KOPT-K1 (cell line): ENCODE measurements at regions not wholly inside any gene's neighbourhood (a gene's known extent, or its start where the extent isn't known, plus 50 kb on each side); places are given as distances from the start of the nearest gene placed in this dataset.

Source experiments
- H3K27ac ChIP-seq: fragments of 200-600 bp; sonication (generic); 2 replicates; pipeline ENCODE4 v1.5.1; 2016; ENCODE audit warnings: antibody characterized with exemption, mild to moderate bottlenecking, low read depth, low read length; ENCODE audit not compliant: poor library complexity, severe bottlenecking
- H3K36me3 ChIP-seq: fragments of 200-600 bp; sonication (generic); 2 replicates; pipeline ENCODE4 v1.5.1; 2017; ENCODE audit warnings: antibody characterized with exemption, mild to moderate bottlenecking, low read length, moderate library complexity; ENCODE audit not compliant: insufficient read depth
- H3K9me3 ChIP-seq: fragments of 200-600 bp; sonication (generic); 2 replicates; pipeline ENCODE4 v1.5.1; 2017; ENCODE audit warnings: antibody characterized with exemption, low read length, mild to moderate bottlenecking; ENCODE audit not compliant: insufficient read depth, poor library complexity, severe bottlenecking

DNA sequence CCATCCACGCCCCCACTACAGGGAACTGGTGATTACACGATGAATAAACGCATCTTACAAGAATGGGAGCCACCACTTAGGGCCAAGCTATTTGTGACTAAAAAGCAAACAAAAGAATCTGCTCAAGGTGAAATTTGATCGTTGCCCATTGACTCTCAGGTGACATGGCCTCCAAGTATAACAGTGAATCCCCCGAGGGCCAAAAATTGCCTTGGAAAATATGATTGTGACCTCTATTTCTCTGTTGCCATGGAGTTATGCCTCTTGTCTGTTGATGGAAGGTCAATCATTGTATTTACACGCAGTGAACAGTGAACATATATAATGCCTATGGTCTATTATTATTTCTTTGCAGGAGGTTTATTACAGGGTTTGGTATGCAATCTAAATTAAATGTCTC is 282.3 kb downstream of the KLF6 start:
- H3K27ac ChIP-seq, result no peak overlapping the region
- H3K36me3 ChIP-seq, result no peaks in the 10 kb centered on the region
- no peaks in the 10 kb centered on the region for H3K9me3 ChIP-seq

DNA sequence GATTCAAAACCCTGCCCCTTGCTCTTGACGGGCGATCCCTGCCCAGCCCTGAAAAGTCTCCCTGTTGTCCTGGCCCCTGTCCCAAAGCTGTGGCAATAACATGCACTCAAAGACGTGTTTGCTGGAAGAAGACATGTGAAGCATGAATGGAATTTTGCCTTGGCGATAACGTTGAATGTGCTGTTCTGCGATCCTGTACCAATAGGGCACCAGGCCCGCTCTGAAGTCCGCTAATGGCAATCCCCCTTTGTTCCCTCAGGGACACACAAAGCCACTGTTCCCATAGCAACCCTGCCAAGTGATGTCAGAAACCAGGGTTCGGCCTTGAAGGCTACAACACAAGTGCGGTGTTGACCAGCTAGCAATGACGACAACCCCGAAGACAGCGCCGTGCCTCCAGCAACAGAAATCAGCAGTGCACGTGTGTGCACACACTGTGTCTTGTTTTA is 284.6 kb downstream of the KLF6 start:
- H3K27ac ChIP-seq, result no peak overlapping the region
- H3K36me3 ChIP-seq, result no peaks in the 10 kb centered on the region
- H3K9me3 ChIP-seq, result no peaks in the 10 kb centered on the region

GRCh38 chr10:3499120-3499519 is 285.9 kb downstream of the KLF6 start:
- H3K36me3 ChIP-seq, result no peaks in the 10 kb centered on the region
- H3K9me3 ChIP-seq, result peaks cover 5% of the 10 kb centered on the region
- H3K27ac ChIP-seq, result no peak overlapping the region

GRCh38 chr10:3497581-3497980 is 287.4 kb downstream of the KLF6 start:
- Histone ChIP-seq H3K9me3 (peaks cover 5% of the 10 kb centered on the region), H3K36me3 (no peaks in the 10 kb centered on the region), H3K27ac (no peak overlapping the region)

- Histone ChIP-seq H3K9me3 (peaks cover 5% of the 10 kb centered on the region), H3K36me3 (no peaks in the 10 kb centered on the region), H3K27ac (no peak overlapping the region)
Measured at GRCh38 chr10:3496138-3496537, 288.9 kb downstream of the KLF6 start.

GRCh38 chr10:3495281-3495680 is 289.7 kb downstream of the KLF6 start:
- peaks cover 6% of the 10 kb centered on the region for H3K9me3 ChIP-seq
- no peak overlapping the region for H3K27ac ChIP-seq
- H3K36me3 ChIP-seq, result no peaks in the 10 kb centered on the region

GRCh38 chr10:3494838-3495230 is 290.2 kb downstream of the KLF6 start:
- peaks cover 11% of the 10 kb centered on the region for H3K9me3 ChIP-seq
- H3K27ac ChIP-seq, result no peak overlapping the region
- H3K36me3 ChIP-seq, result no peaks in the 10 kb centered on the region

DNA sequence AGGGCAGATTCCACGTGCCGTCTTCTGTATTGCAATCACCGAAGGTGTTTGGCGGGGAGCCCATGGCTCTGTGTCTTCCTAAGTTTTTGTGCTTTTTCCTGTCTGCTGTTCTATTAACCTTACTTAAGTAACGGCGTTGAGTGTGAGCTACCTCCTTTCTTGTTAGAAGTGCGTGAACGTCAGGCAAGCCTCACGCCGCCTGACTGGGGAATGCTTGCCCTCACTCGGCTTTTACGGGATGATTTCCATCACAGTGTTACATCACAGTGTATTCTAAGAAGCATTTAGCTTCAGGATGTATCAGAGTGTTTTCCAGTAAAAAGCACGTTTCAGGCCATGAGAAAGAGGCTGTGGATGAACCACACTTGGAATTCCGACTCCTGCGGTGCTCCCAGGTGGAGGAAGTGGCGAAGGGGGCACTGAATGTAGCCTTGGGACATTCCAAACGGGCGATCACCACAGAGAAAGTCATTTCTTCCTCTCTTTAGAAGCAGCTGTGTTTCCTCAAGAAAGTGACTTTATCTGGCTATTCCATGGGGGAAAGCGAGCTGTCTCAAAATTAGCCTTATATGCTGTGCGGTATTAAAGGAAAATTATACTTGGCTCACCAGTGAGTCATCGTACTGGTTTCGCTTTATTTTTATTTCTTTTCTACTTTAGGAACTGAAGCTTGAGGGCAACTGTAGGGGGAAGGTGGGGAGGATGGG is 290.7 kb downstream of the KLF6 start:
- peaks cover 12% of the 10 kb centered on the region for H3K9me3 ChIP-seq
- H3K27ac ChIP-seq, result no peak overlapping the region

DNA sequence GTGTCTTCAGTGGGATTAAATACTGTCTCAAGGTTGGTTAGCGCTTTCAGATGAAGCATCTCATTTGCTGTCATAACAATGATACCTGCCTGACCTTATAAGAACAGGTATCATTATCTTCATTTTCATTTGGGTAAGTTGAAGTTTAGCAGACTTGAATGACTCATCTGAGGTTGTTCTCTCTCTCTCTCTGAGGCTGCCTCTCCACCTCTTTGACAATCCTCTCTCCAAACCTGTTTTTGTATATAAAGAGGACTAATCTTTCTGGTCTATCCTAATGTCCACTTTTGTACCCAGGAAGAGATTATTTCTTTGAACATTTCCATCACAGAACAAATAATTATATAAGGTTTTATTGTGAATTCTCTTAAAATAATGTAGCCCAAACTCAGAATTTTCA is 291.4 kb downstream of the KLF6 start:
- no peaks in the 10 kb centered on the region for H3K36me3 ChIP-seq
- no peak overlapping the region for H3K27ac ChIP-seq
- H3K9me3 ChIP-seq, result peaks cover 15% of the 10 kb centered on the region

More for the DNA sequence above, 290.7 kb downstream of the KLF6 start:
- H3K36me3 ChIP-seq, result no peaks in the 10 kb centered on the region

GRCh38 chr10:3491571-3491970 is 293.4 kb downstream of the KLF6 start:
- Histone ChIP-seq H3K9me3 (peaks cover 15% of the 10 kb centered on the region), H3K36me3 (no peaks in the 10 kb centered on the region), H3K27ac (no peak overlapping the region)

- Histone ChIP-seq H3K27ac (no peak overlapping the region), H3K9me3 (peaks cover 10% of the 10 kb centered on the region), H3K36me3 (no peaks in the 10 kb centered on the region)
Measured at GRCh38 chr10:3487228-3487627, 297.8 kb downstream of the KLF6 start.

- peaks cover 10% of the 10 kb centered on the region for H3K9me3 ChIP-seq
- no peak overlapping the region for H3K27ac ChIP-seq
- H3K36me3 ChIP-seq, result no peaks in the 10 kb centered on the region
Measured at GRCh38 chr10:3486346-3487065, 298.5 kb downstream of the KLF6 start.

DNA sequence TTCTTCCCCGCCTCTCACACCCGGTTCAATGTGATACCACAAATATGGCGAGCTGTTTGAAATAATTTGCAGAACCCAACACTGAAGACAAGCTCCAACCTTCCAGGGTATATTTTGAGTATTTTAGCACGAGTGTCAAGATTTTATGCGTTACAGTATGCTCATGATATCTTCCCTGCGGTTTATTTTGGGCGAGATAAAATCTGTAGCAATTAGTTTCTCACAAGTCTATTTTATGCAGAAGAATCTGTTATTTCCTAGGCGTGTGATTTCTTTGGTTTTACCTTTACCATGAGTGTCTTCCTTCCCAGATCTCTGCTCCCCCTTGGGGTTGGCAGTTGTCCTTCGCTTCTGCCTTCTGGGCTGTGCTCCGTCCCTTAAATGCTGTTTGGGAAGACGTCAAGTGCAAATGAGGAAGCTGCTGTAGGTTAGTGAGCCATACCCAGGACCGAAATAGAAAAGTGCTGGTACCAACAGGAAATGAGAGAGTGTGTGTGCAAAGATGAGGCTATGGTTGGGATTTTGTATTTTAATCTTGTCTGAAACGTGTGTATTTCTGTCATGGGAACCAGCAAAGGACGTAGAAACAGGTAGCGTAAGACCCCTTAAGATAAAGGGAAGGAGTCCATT is 299.8 kb downstream of the KLF6 start:
- Histone ChIP-seq H3K36me3 (no peaks in the 10 kb centered on the region), H3K27ac (no peak overlapping the region), H3K9me3 (peaks cover 8% of the 10 kb centered on the region)

DNA sequence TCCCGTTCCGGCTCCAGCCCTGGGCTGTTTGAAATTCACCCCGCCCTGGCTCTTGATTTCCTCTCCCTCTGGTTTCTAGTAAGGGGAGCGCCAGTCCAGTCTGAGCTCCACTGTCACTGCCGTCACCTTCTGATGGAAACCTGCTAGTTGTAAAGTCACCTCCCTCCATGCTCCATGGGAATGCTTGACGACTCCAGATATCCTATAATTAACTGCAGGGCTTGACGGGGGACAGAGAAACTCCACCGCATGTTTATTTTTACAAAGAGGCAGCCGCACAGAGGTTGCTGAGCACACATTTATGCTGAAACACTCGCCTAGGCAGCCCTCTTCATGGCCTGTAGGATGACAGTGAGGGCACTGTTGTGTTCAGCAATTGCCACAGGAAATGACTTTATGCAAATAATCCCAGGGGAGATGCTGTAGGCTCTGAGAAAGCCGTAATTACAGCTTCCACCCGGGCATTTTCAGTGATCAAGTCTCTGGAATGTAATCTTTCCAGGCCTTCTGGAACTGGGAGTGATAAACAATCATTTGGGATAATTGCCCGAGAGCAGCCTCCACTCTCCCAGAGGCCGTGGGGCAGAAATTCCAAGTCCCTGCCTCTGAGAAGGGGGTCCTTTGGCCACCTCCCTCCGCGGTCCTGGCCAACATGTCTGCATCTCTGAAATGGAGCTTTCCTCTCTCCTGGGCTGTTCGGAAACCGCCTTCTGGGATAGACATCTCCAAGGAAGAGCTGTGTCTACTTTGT is 300.5 kb downstream of the KLF6 start:
- Histone ChIP-seq H3K9me3 (peaks cover 4% of the 10 kb centered on the region), H3K27ac (no peak overlapping the region), H3K36me3 (no peaks in the 10 kb centered on the region)
